HUES48 (cell line): ENCODE measurements at regions not wholly inside any gene's neighbourhood (a gene's known extent, or its start where the extent isn't known, plus 50 kb on each side); places are given as distances from the start of the nearest gene placed in this dataset.

Experiments
- H3K27ac ChIP-seq: one replicate; pipeline ENCODE4 v1.7.0; 2013; ENCODE audit warnings: low read depth, low read length, inconsistent platforms
- H3K27me3 ChIP-seq: 2 replicates; pipeline ENCODE4 v1.6.1; 2013; ENCODE audit warnings: mild to moderate bottlenecking, low read length; ENCODE audit not compliant: control insufficient read depth, insufficient read depth
- H3K36me3 ChIP-seq: 2 replicates; pipeline ENCODE4 v1.6.1; 2013; ENCODE audit warnings: low read length; ENCODE audit not compliant: control insufficient read depth, insufficient read depth
- H3K4me1 ChIP-seq: 2 replicates; pipeline ENCODE4 v1.6.1; 2013; ENCODE audit warnings: mild to moderate bottlenecking, low read length; ENCODE audit not compliant: control insufficient read depth, insufficient read depth
- H3K4me3 ChIP-seq: 2 replicates; pipeline ENCODE4 v1.5.1; 2013; ENCODE audit warnings: mild to moderate bottlenecking, low read depth, low read length
- H3K9ac ChIP-seq: 2 replicates; pipeline ENCODE4 v1.6.1; 2013; ENCODE audit warnings: mild to moderate bottlenecking, low read depth, low read length, moderate library complexity
- H3K9me3 ChIP-seq: 2 replicates; pipeline ENCODE4 v1.6.1; 2013; ENCODE audit warnings: low read length; ENCODE audit not compliant: control insufficient read depth, insufficient read depth

- H3K9ac ChIP-seq = no peak overlapping the region
- no peaks in the 10 kb centered on the region for H3K36me3 ChIP-seq
- no peak overlapping the region for H3K4me3 ChIP-seq
- no peak overlapping the region for H3K27ac ChIP-seq
- H3K9me3 ChIP-seq = peaks cover 10% of the 10 kb centered on the region; the same call in 1 of the 2 replicates
- H3K4me1 ChIP-seq = no peaks in the 10 kb centered on the region
- 0 out of 2 replicates have a peak, but pooled peaks cover 2% of the 10 kb centered on the region for H3K27me3 ChIP-seq
Observed at GRCh38 chr4:18075823-18076433, 54.4 kb upstream of the LCORL start.

GRCh38 chr4:18071894-18072293 lies 50.3 kb upstream of the LCORL start:
- Histone ChIP-seq H3K27me3 (no peaks in the 10 kb centered on the region), H3K9ac (no peak overlapping the region), H3K4me3 (no peak overlapping the region), H3K4me1 (no peaks in the 10 kb centered on the region), H3K36me3 (no peaks in the 10 kb centered on the region), H3K27ac (no peak overlapping the region), H3K9me3 (peaks cover 10% of the 10 kb centered on the region; the same call in 1 of the 2 replicates)
